ENCODE measurements at regions not wholly inside any gene's neighbourhood (a gene's known extent, or its start where the extent isn't known, plus 50 kb on each side); places are given as distances from the start of the nearest gene placed in this dataset.
A peak's percentile ranks its signal among the peaks of the same experiment; 100 is the strongest.

- peaks cover 15% of the 10 kb centered on the region for H3K4me1 ChIP-seq (ENCODE audit: control insufficient read depth, insufficient read depth, low read length, poor library complexity, severe bottlenecking)
- H3K27ac ChIP-seq (ENCODE audit: low read depth, low read length, severe bottlenecking), result no peak overlapping the region
- H3K4me3 ChIP-seq (ENCODE audit: extremely low read depth, insufficient read depth, low read length, poor library complexity, severe bottlenecking), result no peak overlapping the region
- WGBS, 2 experiments (ENCODE audit: insufficient coverage in 2 of 2), result 86% methylated on average over 1 of the region's 2 CpGs; no CpG with 5 or more reads in 1 of the 2 experiments
- H3K9me3 ChIP-seq (ENCODE audit: control insufficient read depth, low read length), result no peaks in the 10 kb centered on the region
- H3K36me3 ChIP-seq (ENCODE audit: control insufficient read depth, insufficient read depth, low read length), result no peaks in the 10 kb centered on the region
Measured at GRCh38 chr5:9698841-9699240, 68.7 kb upstream of the TAS2R1 start.

- Histone ChIP-seq H3K4me3 (ENCODE audit: extremely low read depth, insufficient read depth, low read length, poor library complexity, severe bottlenecking) (no peak overlapping the region), H3K27ac (ENCODE audit: low read depth, low read length, severe bottlenecking) (peak overlapping the region; percentile 43)
- WGBS, 2 experiments (ENCODE audit: insufficient coverage in 2 of 2), result 91 to 100% methylated on average over 1 to 5 of the region's 9 CpGs
Measured at GRCh38 chr5:9698125-9698826, 68.1 kb upstream of the TAS2R1 start.

GRCh38 chr5:9692576-9692975 lies 62.4 kb upstream of the TAS2R1 start:
- no peak overlapping the region for H3K27ac ChIP-seq (ENCODE audit: low read depth, low read length, severe bottlenecking)
- H3K9me3 ChIP-seq (ENCODE audit: control insufficient read depth, low read length), result peaks cover 4% of the 10 kb centered on the region
- peaks cover 9% of the 10 kb centered on the region for H3K4me1 ChIP-seq (ENCODE audit: control insufficient read depth, insufficient read depth, low read length, poor library complexity, severe bottlenecking)
- 77 to 81% methylated on average over 2 to 3 of the region's 3 CpGs for WGBS, 2 experiments (ENCODE audit: insufficient coverage in 2 of 2)
- no peaks in the 10 kb centered on the region for H3K36me3 ChIP-seq (ENCODE audit: control insufficient read depth, insufficient read depth, low read length)
- no peak overlapping the region for H3K4me3 ChIP-seq (ENCODE audit: extremely low read depth, insufficient read depth, low read length, poor library complexity, severe bottlenecking)

More at GRCh38 chr5:9698125-9698826, 68.1 kb upstream of the TAS2R1 start:
- Histone ChIP-seq H3K4me1 (ENCODE audit: control insufficient read depth, insufficient read depth, low read length, poor library complexity, severe bottlenecking) (peaks cover 15% of the 10 kb centered on the region), H3K36me3 (ENCODE audit: control insufficient read depth, insufficient read depth, low read length) (no peaks in the 10 kb centered on the region), H3K9me3 (ENCODE audit: control insufficient read depth, low read length) (no peaks in the 10 kb centered on the region)

- Histone ChIP-seq H3K9me3 (ENCODE audit: control insufficient read depth, low read length) (peaks cover 11% of the 10 kb centered on the region), H3K4me3 (ENCODE audit: extremely low read depth, insufficient read depth, low read length, poor library complexity, severe bottlenecking) (no peak overlapping the region)
- WGBS, 2 experiments (ENCODE audit: insufficient coverage in 2 of 2), result 92 to 93% methylated on average over 3 to 5 of the region's 5 CpGs
Measured at GRCh38 chr5:9691261-9691660, 61.1 kb upstream of the TAS2R1 start.

GRCh38 chr5:9690751-9691150 lies 60.6 kb upstream of the TAS2R1 start:
- 93 to 95% methylated on average over 4 to 8 of the region's 8 CpGs for WGBS, 2 experiments (ENCODE audit: insufficient coverage in 2 of 2)
- Histone ChIP-seq H3K9me3 (ENCODE audit: control insufficient read depth, low read length) (peaks cover 11% of the 10 kb centered on the region), H3K27ac (ENCODE audit: low read depth, low read length, severe bottlenecking) (no peak overlapping the region), H3K4me1 (ENCODE audit: control insufficient read depth, insufficient read depth, low read length, poor library complexity, severe bottlenecking) (peaks cover 9% of the 10 kb centered on the region), H3K4me3 (ENCODE audit: extremely low read depth, insufficient read depth, low read length, poor library complexity, severe bottlenecking) (no peak overlapping the region), H3K36me3 (ENCODE audit: control insufficient read depth, insufficient read depth, low read length) (no peaks in the 10 kb centered on the region)

More at GRCh38 chr5:9691261-9691660, 61.1 kb upstream of the TAS2R1 start:
- Histone ChIP-seq H3K36me3 (ENCODE audit: control insufficient read depth, insufficient read depth, low read length) (no peaks in the 10 kb centered on the region), H3K4me1 (ENCODE audit: control insufficient read depth, insufficient read depth, low read length, poor library complexity, severe bottlenecking) (peaks cover 9% of the 10 kb centered on the region), H3K27ac (ENCODE audit: low read depth, low read length, severe bottlenecking) (no peak overlapping the region)

GRCh38 chr5:9686216-9686615 lies 56.1 kb upstream of the TAS2R1 start:
- Histone ChIP-seq H3K27ac (ENCODE audit: low read depth, low read length, severe bottlenecking) (no peak overlapping the region), H3K4me1 (ENCODE audit: control insufficient read depth, insufficient read depth, low read length, poor library complexity, severe bottlenecking) (no peaks in the 10 kb centered on the region)

GRCh38 chr5:9681706-9682105 lies 51.6 kb upstream of the TAS2R1 start:
- H3K36me3 ChIP-seq (ENCODE audit: control insufficient read depth, insufficient read depth, low read length), result no peaks in the 10 kb centered on the region
- no peak overlapping the region for H3K27ac ChIP-seq (ENCODE audit: low read depth, low read length, severe bottlenecking)
- no peaks in the 10 kb centered on the region for H3K9me3 ChIP-seq (ENCODE audit: control insufficient read depth, low read length)
- WGBS, 2 experiments (ENCODE audit: insufficient coverage in 2 of 2), result 83% methylated on average over 1 of the region's 1 CpG; no CpG with 5 or more reads in 1 of the 2 experiments
- no peaks in the 10 kb centered on the region for H3K4me1 ChIP-seq (ENCODE audit: control insufficient read depth, insufficient read depth, low read length, poor library complexity, severe bottlenecking)
- no peak overlapping the region for H3K4me3 ChIP-seq (ENCODE audit: extremely low read depth, insufficient read depth, low read length, poor library complexity, severe bottlenecking)

More at GRCh38 chr5:9686216-9686615, 56.1 kb upstream of the TAS2R1 start:
- Histone ChIP-seq H3K36me3 (ENCODE audit: control insufficient read depth, insufficient read depth, low read length) (no peaks in the 10 kb centered on the region), H3K4me3 (ENCODE audit: extremely low read depth, insufficient read depth, low read length, poor library complexity, severe bottlenecking) (no peak overlapping the region), H3K9me3 (ENCODE audit: control insufficient read depth, low read length) (peaks cover 11% of the 10 kb centered on the region)
- WGBS, 2 experiments (ENCODE audit: insufficient coverage in 2 of 2), result 90 to 100% methylated on average over 1 to 2 of the region's 2 CpGs

Data from mesodermal cell (in vitro differentiated cells).